Panc1 (cell line): ENCODE measurements at regions not wholly inside any gene's neighbourhood (a gene's known extent, or its start where the extent isn't known, plus 50 kb on each side); places are given as distances from the start of the nearest gene placed in this dataset.

Experiments
- ATAC-seq: fragments of 200-7000 bp; cut with Tn5 transposase; 2 replicates; pipeline ENCODE4 v1.9.1; 2020; ENCODE audit warnings: mild to moderate bottlenecking, moderate library complexity
- BruUV-seq: library from RNA; stranded (reverse); fragments of 400-500 nt; replicated peaks from 2 replicates; lab custom pipeline; 2021; lab: Mats Ljungman, UMichigan
- CTCF ChIA-PET: fragments of 300-600 bp; sonication (Branson Sonifier 250); formaldehyde crosslinking; loops from one replicate; lab custom pipeline; 2022; ENCODE audit warnings: antibody characterized with exemption; lab: Charles Lee
- POLR2A ChIA-PET: fragments of 300-600 bp; sonication (Branson Sonifier 250); formaldehyde crosslinking; loops from one replicate; lab custom pipeline; 2022; ENCODE audit warnings: antibody characterized with exemption; lab: Charles Lee
- DNase-seq: peaks from one replicate; pipeline ENCODE4 v3.0.0-alpha.2; 2010; ENCODE audit warnings: low read depth, low spot score
- H3K27ac ChIP-seq: 2 replicates; pipeline ENCODE4 v1.5.1; 2011; ENCODE audit warnings: mild to moderate bottlenecking, low read length, inconsistent platforms
- H3K27me3 ChIP-seq: fragments of 200-500 bp; sonication (Bioruptor generic); 2 replicates; pipeline ENCODE4 v1.6.0; 2014; ENCODE audit warnings: low read length, inconsistent platforms; ENCODE audit not compliant: control insufficient read depth, insufficient read depth
- H3K36me3 ChIP-seq: fragments of 200-500 bp; sonication (Bioruptor generic); 2 replicates; pipeline ENCODE4 v1.5.1; 2014; ENCODE audit warnings: inconsistent platforms, mild to moderate bottlenecking, low read length, moderate library complexity; ENCODE audit not compliant: control insufficient read depth, insufficient read depth
- H3K4me1 ChIP-seq: 2 replicates; pipeline ENCODE4 v1.5.1; 2011; ENCODE audit warnings: inconsistent platforms, mild to moderate bottlenecking, low read length, moderate library complexity; ENCODE audit not compliant: control insufficient read depth, insufficient read depth
- H3K4me3 ChIP-seq, 2 experiments: 2 replicates each; pipeline ENCODE4 v1.5.1; 2011 to 2012; ENCODE audit warnings: low read depth in 2 of 2, low read length in 2 of 2, mild to moderate bottlenecking in 2 of 2, inconsistent platforms in 1 of 2, moderate library complexity in 1 of 2
- H3K9me3 ChIP-seq: fragments of 200-500 bp; sonication (Bioruptor generic); 2 replicates; pipeline ENCODE4 v1.5.1; 2014; ENCODE audit warnings: low read depth, mild to moderate bottlenecking, inconsistent platforms, low read length, moderate library complexity; ENCODE audit not compliant: control insufficient read depth, insufficient read depth
- CTCF ChIP-seq: fragments of 450-650 bp; IDR thresholded peaks from 2 replicates; pipeline ENCODE4 v1.5.1; 2017; ENCODE audit warnings: mild to moderate bottlenecking
- POLR2AphosphoS5 ChIP-seq: IDR thresholded peaks from 2 replicates; pipeline ENCODE4 v1.6.1; 2012; ENCODE audit warnings: mild to moderate bottlenecking, low read depth, low read length, moderate library complexity
- REST ChIP-seq, 2 experiments: IDR thresholded peaks; 2 replicates each; pipeline ENCODE4 v1.6.1; 2011 to 2012; ENCODE audit warnings: low read depth in 2 of 2, control low read depth in 1 of 2, low read length in 1 of 2, mild to moderate bottlenecking in 1 of 2, moderate library complexity in 1 of 2; ENCODE audit not compliant: insufficient read depth in 1 of 2
- SIN3A ChIP-seq: IDR thresholded peaks from 2 replicates; pipeline ENCODE4 v1.6.1; 2012; ENCODE audit warnings: low read depth, mild to moderate bottlenecking, low read length, moderate library complexity, borderline replicate concordance; ENCODE audit not compliant: insufficient read depth
- TCF7L2 ChIP-seq: IDR thresholded peaks from 2 replicates; pipeline ENCODE4 v1.6.1; 2011; ENCODE audit warnings: mild to moderate bottlenecking, low read depth, low read length, inconsistent platforms
- in situ Hi-C: cut with HindIII; loops from 2 replicates; pipeline ENCODE4 v1.10.0; 2016; ENCODE audit warnings: low sequenced_read_pairs, low pct_unique_long_range_greater_than_20kb
- intact Hi-C: fragments of 100-400 bp; cut with micrococcal nuclease; formaldehyde crosslinking; loops from one replicate; pipeline ENCODE4 v1.10.0; 2022; ENCODE audit not compliant: unreplicated experiment

- in situ Hi-C loops (no loop called here), intact Hi-C loops (no loop called here)
- 0 out of 2 replicates have a peak, but pooled peaks cover 2% of the 10 kb centered on the region for H3K4me1 ChIP-seq
- H3K27me3 ChIP-seq: no peaks in the 10 kb centered on the region
- no peaks in the 10 kb centered on the region for H3K9me3 ChIP-seq
- ATAC-seq (no peak), DNase-seq (no peak)
- no peaks in the 10 kb centered on the region for H3K36me3 ChIP-seq
- no peak overlapping the region for H3K27ac ChIP-seq
- BruUV-seq: no TSS peak
- ChIA-PET POLR2A (no interaction called here), CTCF (no interaction called here)
- H3K4me3 ChIP-seq: no peak overlapping the region
- TF ChIP-seq REST (IDR thresholded peaks at IDR 0.05; ENCODE audit: insufficient read depth in 1 of 2, low read depth in 2 of 2, low read length in 1 of 2) (no peak), CTCF (no peak), POLR2AphosphoS5 (no peak), SIN3A (no peak), TCF7L2 (no peak)
Measured at GRCh38 chr1:30375156-30375555, 348.2 kb downstream of the MATN1 start.

- no peak overlapping the region for H3K4me3 ChIP-seq
- no peaks in the 10 kb centered on the region for H3K27me3 ChIP-seq
- 0 out of 2 replicates have a peak, but pooled peaks cover under 1% of the 10 kb centered on the region for H3K4me1 ChIP-seq
- in situ Hi-C loops: no loop called here
- no peak for ATAC-seq
- no TSS peak for BruUV-seq
- intact Hi-C loops: no loop called here
- H3K36me3 ChIP-seq: no peaks in the 10 kb centered on the region
- H3K27ac ChIP-seq: no peak overlapping the region
- no peak for DNase-seq
- TF ChIP-seq SIN3A (no peak), TCF7L2 (no peak), REST (IDR thresholded peaks at IDR 0.05; ENCODE audit: insufficient read depth in 1 of 2, low read depth in 2 of 2, low read length in 1 of 2) (no peak), POLR2AphosphoS5 (no peak), CTCF (no peak)
- CTCF ChIA-PET: no interaction called here
- POLR2A ChIA-PET: no interaction called here
- H3K9me3 ChIP-seq: no peaks in the 10 kb centered on the region
Measured at GRCh38 chr1:30374400-30375070, 348.9 kb downstream of the MATN1 start.
